HG03520 (cell line): ENCODE measurements at regions not wholly inside any gene's neighbourhood (a gene's known extent, or its start where the extent isn't known, plus 50 kb on each side); places are given as distances from the start of the nearest gene placed in this dataset.
"Not testable (repeated sequence)": the region's sequence is repeated elsewhere in the genome, so short reads cannot be mapped to it uniquely, and the experiment has no call there.

ENCODE experiments used
- ATAC-seq: cut with Tn5 transposase; IDR thresholded peaks from one replicate; pipeline ENCODE4 v1.9.1; 2021; ENCODE audit warnings: mild to moderate bottlenecking, moderate library complexity; ENCODE audit not compliant: unreplicated experiment

DNA sequence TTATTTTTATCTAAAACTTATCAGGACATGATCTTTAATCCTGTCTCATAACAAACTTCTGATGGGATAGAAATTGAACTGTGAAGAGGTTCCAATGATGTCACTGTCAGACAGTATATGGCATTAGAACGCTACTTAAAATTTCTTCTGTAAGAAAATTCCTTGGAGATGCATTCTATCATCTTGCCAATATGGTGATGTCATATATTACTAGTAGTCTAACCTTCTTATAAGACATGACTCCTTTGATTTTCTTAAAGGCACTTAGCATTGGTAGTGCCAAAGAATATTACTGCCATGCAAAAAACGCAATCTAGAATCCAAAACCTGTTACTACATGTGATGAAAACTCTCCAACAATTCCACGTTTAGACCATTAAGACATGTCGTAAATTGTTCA lies 131.1 kb downstream of the SLC25A46 start:
- no peak for ATAC-seq

DNA sequence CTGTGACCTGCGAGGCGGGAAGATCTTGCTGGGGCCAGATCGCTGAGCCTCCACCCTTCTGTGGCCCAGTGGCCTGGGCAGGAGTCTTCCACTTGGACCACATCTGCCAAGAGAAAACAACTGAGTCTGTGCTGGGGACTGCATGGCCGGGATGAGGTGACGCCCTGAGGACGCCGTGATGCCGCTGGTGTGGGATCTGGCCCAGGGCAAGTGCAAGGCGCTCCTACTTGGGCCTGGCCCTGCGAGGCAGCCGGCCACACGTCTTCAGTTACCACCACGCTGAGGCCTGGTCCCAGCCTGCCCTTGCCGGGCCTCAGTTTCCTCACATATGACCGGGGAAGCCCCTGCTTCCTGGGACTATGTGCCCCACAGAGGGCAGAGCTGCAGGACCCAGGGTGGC lies 133.4 kb downstream of the SLC25A46 start:
- no peak for ATAC-seq

GRCh38 chr5:110872963-110873362 lies 134.2 kb downstream of the SLC25A46 start:
- no peak for ATAC-seq

DNA sequence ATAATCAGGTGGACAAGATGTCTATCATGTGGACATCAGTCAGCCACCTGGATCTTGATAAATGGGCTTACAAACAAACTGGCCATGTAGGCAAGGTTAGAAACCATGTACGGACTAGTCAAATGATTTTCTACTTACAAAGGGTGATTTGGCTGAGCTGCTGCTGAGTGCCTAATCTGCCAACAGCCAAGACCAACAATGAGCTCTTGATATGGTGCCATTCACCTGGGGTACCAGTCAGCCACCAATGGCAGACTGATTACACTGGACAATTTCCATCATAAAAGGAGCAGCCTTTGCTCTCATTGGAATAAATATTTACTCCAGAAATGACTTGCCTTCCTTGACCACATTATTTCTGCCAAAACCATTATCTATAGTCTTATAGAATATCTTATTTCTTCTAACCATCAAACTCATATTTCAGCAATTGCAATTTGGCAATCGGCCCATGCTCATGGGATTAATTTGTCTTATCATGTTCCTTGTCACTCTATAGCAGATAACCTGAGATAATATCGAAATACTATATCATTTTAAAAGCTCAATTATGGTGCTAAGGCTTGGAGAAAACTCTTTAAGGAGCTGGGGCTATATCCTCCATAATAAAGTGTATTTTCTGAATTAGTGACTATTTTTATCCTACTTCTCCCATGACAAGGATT lies 135.1 kb downstream of the SLC25A46 start:
- ATAC-seq: no peak

DNA sequence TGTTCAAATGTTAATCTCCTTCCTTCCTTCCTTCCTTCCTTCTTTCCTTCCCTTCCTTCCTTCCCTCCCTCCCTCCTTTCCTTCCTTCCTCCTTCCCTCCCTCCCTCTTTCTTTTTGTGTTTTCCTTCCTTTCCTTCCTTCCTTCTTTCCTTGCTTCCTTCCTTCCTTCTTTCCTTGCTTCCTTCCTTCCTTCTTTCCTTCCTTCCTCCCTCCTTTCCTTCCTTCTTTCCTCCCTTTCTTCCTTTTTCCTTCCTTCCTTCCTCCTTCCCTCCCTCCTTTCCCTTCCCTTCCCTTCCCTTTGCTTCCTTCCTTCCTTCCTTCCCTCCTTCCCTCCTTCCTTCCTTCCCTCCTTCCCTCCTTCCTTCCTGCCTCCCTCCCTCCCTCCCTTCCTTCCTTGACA lies 136.3 kb downstream of the SLC25A46 start:
- not testable (repeated sequence) for ATAC-seq

- no peak for ATAC-seq
These were observed 139.3 kb downstream of the SLC25A46 start for GRCh38 chr5:110878115-110878514.

DNA sequence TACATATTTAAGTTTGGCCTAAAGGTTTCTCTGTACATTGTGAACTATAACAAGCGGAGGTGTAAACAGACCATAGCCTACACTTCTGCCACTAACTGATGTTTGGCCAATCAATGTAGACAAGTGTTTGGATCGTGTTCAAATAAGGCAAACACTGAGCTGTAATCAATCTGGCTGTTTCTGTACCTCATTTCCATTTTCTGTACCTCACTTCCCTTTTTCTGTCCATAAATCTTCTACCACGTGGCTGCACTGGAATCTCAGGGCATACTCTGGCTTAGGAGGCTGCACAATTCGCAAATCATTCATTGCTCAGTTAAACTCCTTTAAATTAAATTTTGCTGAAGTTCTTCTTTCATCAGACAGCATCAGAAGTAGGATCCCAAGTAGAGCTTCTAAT lies 140.9 kb downstream of the SLC25A46 start:
- no peak for ATAC-seq

DNA sequence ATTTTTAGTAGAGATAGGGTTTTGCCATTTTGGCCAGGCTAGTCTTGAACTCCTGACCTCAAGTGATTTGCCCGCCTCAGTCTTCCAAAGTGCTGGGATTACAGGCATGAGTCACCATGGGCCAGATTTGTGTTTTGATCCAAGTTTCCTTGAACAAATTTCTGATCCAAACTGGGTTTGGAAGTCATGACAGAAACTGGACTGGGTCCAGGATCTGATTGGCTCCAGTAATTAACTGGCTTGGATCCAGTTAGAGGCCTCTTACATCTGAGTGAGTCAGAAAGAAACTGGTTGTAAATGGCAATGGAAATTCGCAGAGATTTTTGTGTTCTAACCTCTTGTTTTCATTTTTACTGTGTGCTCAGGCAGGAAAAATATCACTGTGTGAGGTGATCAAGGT lies 141.6 kb downstream of the SLC25A46 start:
- ATAC-seq: no peak

GRCh38 chr5:110884005-110884404 lies 145.2 kb downstream of the SLC25A46 start:
- ATAC-seq: no peak

- ATAC-seq: not testable (repeated sequence)
These were observed 148.4 kb downstream of the SLC25A46 start for GRCh38 chr5:110887170-110887569.

DNA sequence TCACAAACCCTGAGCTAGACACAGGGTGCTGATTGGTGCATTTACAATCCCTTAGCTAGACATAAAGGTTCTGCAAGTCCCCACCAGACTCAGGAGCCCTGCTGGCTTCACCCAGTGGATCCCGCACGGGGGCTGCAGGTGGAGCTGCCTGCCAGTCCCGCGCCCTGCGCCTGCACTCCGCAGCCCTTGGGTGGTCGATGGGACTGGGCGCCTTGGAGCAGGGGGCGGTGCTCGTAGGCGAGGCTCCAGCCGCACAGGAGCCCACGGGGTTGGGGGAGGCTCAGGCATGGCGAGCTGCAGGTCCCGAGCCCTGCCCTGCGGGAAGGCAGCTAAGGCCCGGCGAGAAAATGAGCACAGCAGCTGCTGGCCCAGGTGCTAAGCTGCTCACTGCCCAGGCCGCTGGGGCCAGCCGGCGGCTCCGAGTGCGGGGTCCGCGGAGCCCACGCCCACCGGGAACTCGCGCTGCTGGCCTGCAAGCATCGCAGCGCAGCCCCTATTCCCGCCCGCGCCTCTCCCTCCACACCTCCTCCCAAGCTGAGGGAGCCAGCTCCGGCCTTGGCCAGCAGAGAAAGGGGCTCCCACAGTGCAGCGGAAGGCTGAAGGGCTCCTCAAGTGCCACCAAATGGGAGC lies 155.2 kb downstream of the SLC25A46 start:
- not testable (repeated sequence) for ATAC-seq

- no peak for ATAC-seq
These were observed 156.0 kb downstream of the SLC25A46 start for GRCh38 chr5:110894805-110895204.

DNA sequence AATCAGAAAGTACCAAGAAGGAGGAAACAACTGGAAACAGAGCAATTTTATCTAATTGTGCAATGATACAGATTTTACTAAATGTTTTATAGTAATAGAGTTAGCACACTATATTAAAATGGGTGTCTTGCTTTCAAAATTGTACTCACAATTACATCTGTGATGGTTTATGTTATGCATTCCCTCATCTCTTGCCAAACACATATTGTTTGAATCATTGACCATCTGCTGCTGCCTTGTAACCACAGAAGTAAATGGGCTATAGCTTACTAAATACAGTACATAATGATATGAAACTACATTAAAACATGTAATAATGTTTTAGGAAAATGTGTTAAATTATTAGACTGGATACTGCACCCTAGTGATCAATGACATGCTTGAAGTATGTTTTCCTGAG lies 158.1 kb downstream of the SLC25A46 start:
- ATAC-seq: no peak

DNA sequence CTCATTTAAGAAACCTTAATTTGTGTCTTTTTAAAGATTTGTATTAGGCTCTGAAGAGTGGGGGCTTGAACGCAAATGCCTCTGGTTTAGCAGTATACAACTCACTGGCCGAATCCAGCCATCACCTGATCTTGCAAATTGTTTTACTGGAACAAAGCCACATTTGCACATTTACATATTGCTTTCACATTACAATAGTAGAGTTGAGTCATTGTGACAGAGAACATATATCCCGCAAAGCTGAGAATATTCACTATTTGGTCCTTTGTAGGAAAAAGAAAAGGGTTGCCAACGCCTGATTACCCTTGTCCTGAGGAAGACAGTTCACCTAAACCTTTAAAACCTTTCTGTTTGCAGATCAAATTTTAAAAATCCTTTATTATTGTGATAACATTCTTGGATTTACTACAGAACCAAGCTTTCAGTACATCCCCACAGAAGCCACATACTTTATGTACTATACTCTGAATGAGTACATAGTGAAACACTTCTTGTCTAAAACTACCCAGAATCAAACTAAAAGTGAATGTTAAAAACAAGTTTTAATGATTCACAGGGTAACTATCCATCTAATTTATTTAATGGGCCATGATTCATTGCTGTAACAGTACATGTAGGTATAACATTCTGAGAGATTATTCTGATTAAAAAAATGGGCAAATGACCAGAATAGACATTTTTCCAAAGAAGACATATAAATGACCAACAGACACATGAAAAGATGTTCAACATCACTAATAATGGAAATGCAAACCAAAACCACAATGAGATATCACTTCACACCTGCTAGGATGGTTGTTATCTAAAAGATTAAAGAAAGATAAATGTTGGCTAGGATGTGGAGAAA lies 161.0 kb downstream of the SLC25A46 start:
- peak; percentile 90 for ATAC-seq

- ATAC-seq: no peak
These were observed 162.0 kb downstream of the SLC25A46 start for GRCh38 chr5:110900829-110901228.

DNA sequence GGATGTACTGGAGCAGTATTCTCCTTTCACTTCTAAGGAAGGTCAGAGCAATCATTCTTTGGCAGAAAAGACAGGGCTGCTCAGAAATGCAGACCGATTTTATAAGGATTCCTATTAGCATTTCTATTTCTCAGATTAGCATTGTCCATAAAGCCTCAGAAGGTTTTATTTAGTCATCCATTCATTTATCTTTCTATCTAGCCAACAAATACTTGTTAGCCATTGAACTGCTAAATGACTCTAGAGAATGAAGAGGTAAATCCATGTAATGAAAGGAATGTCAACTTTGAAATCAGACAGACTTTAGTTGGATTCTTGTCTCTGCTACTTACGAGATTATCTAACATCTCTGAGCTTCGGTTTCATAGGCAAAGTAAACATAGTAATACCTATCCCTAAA lies 165.2 kb downstream of the SLC25A46 start:
- ATAC-seq: no peak

DNA sequence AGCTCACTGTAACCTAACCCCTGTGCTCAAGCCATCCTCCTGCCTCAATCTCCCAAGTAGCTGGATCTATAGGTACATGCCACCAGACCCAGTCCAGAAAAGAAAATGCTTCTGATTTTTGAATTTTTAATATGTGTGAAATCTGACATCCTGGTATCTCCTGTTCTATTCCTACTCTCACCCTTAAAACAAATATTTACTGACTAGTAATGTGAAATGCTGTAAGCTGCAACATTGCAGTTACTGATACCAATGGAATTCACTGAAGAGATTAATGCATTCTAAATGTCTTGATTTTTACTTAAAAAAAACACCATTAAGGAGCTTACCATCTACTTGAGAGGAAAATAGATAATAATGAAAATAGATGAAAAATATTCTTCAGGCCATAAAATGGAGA lies 162.7 kb upstream of the TSLP start:
- no peak for ATAC-seq

GRCh38 chr5:110909415-110909814 lies 162.1 kb upstream of the TSLP start:
- ATAC-seq: no peak

GRCh38 chr5:110909950-110910349 lies 161.6 kb upstream of the TSLP start:
- ATAC-seq: no peak

DNA sequence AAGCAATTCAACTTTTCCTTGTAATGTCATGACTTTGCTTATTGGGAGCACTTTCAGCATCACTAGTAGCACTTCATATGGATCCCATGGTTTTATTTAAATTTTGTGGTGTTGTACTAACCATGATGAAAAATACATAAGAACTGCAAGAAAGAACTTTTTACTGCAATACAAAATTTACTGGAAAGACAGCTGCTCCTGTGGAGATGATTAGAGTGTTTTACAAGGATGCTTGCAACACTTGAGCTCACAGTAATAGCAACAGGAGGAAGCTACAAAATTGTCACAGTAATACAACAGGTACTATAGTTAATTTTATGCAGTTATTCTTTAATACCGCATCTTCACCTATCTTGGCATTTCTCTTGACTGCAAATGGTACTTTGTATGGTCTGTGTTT lies 158.3 kb upstream of the TSLP start:
- no peak for ATAC-seq

DNA sequence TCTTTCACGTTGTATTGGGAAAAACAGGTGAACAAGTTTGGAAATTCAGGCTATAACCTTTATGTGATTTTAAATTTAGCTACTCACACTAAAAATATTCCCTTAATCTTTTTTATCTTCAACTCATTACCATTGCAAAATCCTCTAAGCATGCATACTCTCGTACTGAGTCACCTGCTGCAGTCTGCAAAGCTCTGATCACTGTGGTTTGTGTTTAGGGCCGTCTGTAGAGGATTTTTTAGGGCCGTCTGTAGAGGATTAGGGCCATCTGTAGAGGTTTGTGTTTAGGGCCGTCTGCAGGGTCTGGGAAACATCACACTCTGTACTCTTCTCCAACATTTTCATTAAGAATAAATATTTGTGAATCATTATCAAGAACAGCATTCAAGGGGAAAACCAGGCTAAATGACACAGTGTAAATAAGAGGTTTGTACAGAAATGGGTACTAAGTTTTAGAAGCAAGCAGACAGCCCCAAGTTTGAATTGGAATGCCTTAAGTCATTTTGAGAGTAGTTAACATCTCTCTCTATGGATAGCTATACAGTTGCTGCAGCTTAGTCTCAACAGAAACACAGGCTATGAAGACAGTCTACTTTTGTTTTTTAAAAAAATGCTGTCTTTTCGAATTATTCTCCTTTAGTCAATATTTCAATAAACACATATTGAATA lies 155.0 kb upstream of the TSLP start:
- peak; percentile 88 for ATAC-seq
